Choroid plexus epithelial cell (primary cell): ENCODE measurements at regions not wholly inside any gene's neighbourhood (a gene's known extent, or its start where the extent isn't known, plus 50 kb on each side); places are given as distances from the start of the nearest gene placed in this dataset.
"Not testable (repeated sequence)": the region's sequence is repeated elsewhere in the genome, so short reads cannot be mapped to it uniquely, and the experiment has no call there.

Experiments
- DNase-seq: peaks from one replicate; pipeline ENCODE4 v3.0.0-alpha.2; 2010; ENCODE audit warnings: low read depth
- H3K4me3 ChIP-seq: 2 replicates; pipeline ENCODE4 v1.5.1; 2011; ENCODE audit warnings: low read depth, mild to moderate bottlenecking, control low read depth, low read length, moderate library complexity
- CTCF ChIP-seq: conservative IDR thresholded peaks from 2 replicates; pipeline ENCODE4 v1.5.1; 2011; ENCODE audit warnings: low read depth, mild to moderate bottlenecking, control low read depth, inconsistent platforms, low read length, moderate library complexity

- DNase-seq, result no peak
- no peak overlapping the region for H3K4me3 ChIP-seq
- TF ChIP-seq CTCF, result no peak
Observed at GRCh38 chr6:82783587-82784236, 281.9 kb downstream of the UBE3D start.

- TF ChIP-seq CTCF, result no peak
- H3K4me3 ChIP-seq, result no peak overlapping the region
- DNase-seq, result peak; percentile 15
Observed at GRCh38 chr6:82785206-82785605, 280.4 kb downstream of the UBE3D start.

- DNase-seq, result no peak
- TF ChIP-seq CTCF, result no peak
- no peak overlapping the region for H3K4me3 ChIP-seq
Observed at GRCh38 chr6:82786248-82786647, 279.4 kb downstream of the UBE3D start.

GRCh38 chr6:82795940-82796339, 269.7 kb downstream of the UBE3D start:
- H3K4me3 ChIP-seq, result no peak overlapping the region
- no peak for TF ChIP-seq CTCF

GRCh38 chr6:82801083-82801482, 264.6 kb downstream of the UBE3D start:
- DNase-seq, result no peak

More at GRCh38 chr6:82795940-82796339, 269.7 kb downstream of the UBE3D start:
- no peak for DNase-seq

GRCh38 chr6:82816243-82816642, 249.4 kb downstream of the UBE3D start:
- H3K4me3 ChIP-seq, result not testable (repeated sequence)

More at GRCh38 chr6:82801083-82801482, 264.6 kb downstream of the UBE3D start:
- TF ChIP-seq CTCF, result no peak
- no peak overlapping the region for H3K4me3 ChIP-seq

GRCh38 chr6:82818727-82819126, 246.9 kb downstream of the UBE3D start:
- peak; percentile 62 for DNase-seq
- no peak for TF ChIP-seq CTCF
- H3K4me3 ChIP-seq, result no peak overlapping the region

More at GRCh38 chr6:82816243-82816642, 249.4 kb downstream of the UBE3D start:
- DNase-seq, result not testable (repeated sequence)

- no peak for TF ChIP-seq CTCF
- DNase-seq, result no peak
Observed at GRCh38 chr6:82823361-82823760, 242.3 kb downstream of the UBE3D start.

More at GRCh38 chr6:82823361-82823760, 242.3 kb downstream of the UBE3D start:
- H3K4me3 ChIP-seq, result no peak overlapping the region
